Keratinocyte (primary cell): ENCODE measurements at regions not wholly inside any gene's neighbourhood (a gene's known extent, or its start where the extent isn't known, plus 50 kb on each side); places are given as distances from the start of the nearest gene placed in this dataset.

Experiments used
- DNase-seq: peaks from one replicate; pipeline ENCODE4 v3.0.0-alpha.2; 2011; ENCODE audit warnings: low read depth, missing footprints, low spot score
- FAIRE-seq: peaks from 2 replicates; lab custom pipeline; 2011; peaks lifted over from hg19 to GRCh38; lab: Jason Lieb, UNC
- H2AFZ ChIP-seq: 2 replicates; pipeline ENCODE4 v1.6.0; 2012; ENCODE audit warnings: low read length, control low read depth, inconsistent platforms; ENCODE audit not compliant: control insufficient read depth
- H3K27ac ChIP-seq: 2 replicates; pipeline ENCODE4 v1.5.1; 2011; ENCODE audit warnings: low read length; ENCODE audit not compliant: control insufficient read depth, insufficient read depth
- H3K27me3 ChIP-seq: 3 replicates; pipeline ENCODE4 v1.6.0; 2011; ENCODE audit warnings: low read length; ENCODE audit not compliant: control insufficient read depth, insufficient read depth; ENCODE audit errors: extremely low read depth
- H3K36me3 ChIP-seq, 2 experiments: 2 replicates in 1 of 2; 3 replicates in 1 of 2; pipeline ENCODE4 v1.5.1; 2011; ENCODE audit warnings: low read length in 2 of 2, mild to moderate bottlenecking in 1 of 2; ENCODE audit not compliant: control insufficient read depth in 2 of 2, insufficient read depth in 2 of 2; ENCODE audit errors: extremely low read depth in 1 of 2
- H3K4me1 ChIP-seq: 3 replicates; pipeline ENCODE4 v1.5.1; 2011; ENCODE audit warnings: low read length; ENCODE audit not compliant: control insufficient read depth, insufficient read depth; ENCODE audit errors: extremely low read depth
- H3K4me2 ChIP-seq: 3 replicates; pipeline ENCODE4 v1.6.0; 2011; ENCODE audit warnings: low read depth, low read length; ENCODE audit not compliant: control insufficient read depth, insufficient read depth; ENCODE audit errors: extremely low read depth
- H3K4me3 ChIP-seq, 3 experiments: fragments of 200-600 bp in 1 of 3; sonication (generic) in 1 of 3; 2 replicates in 2 of 3; 3 replicates in 1 of 3; pipeline ENCODE4 v1.5.1; 2011 to 2016; ENCODE audit warnings: low read length in 3 of 3, mild to moderate bottlenecking in 3 of 3, control low read depth in 2 of 3, inconsistent platforms in 1 of 3, low read depth in 1 of 3, mixed read lengths in 1 of 3, mixed run types in 1 of 3, moderate library complexity in 1 of 3; ENCODE audit not compliant: control insufficient read depth in 2 of 3, insufficient read depth in 2 of 3; ENCODE audit errors: extremely low read depth in 1 of 3
- H3K79me2 ChIP-seq: 2 replicates; pipeline ENCODE4 v1.6.0; 2012; ENCODE audit warnings: low read length; ENCODE audit not compliant: control insufficient read depth, insufficient read depth
- H3K9ac ChIP-seq: 3 replicates; pipeline ENCODE4 v1.6.0; 2011; ENCODE audit warnings: low read length; ENCODE audit not compliant: control insufficient read depth, insufficient read depth; ENCODE audit errors: extremely low read depth
- H3K9me1 ChIP-seq: 3 replicates; pipeline ENCODE4 v1.6.0; 2011; ENCODE audit warnings: low read length; ENCODE audit not compliant: control insufficient read depth, insufficient read depth; ENCODE audit errors: extremely low read depth
- H3K9me3 ChIP-seq: 2 replicates; pipeline ENCODE4 v1.5.1; 2012; ENCODE audit warnings: low read depth, low read length; ENCODE audit not compliant: control insufficient read depth
- H4K20me1 ChIP-seq: 3 replicates; pipeline ENCODE4 v1.6.0; 2011; ENCODE audit warnings: low read length; ENCODE audit not compliant: control insufficient read depth, insufficient read depth; ENCODE audit errors: extremely low read depth
- EZH2 ChIP-seq: IDR thresholded peaks from one replicate; pipeline ENCODE4 v1.6.1; 2012; ENCODE audit warnings: inconsistent platforms, mild to moderate bottlenecking, low read length, moderate library complexity
- dilution Hi-C: fragments of 300-500 bp; cut with MboI; formaldehyde crosslinking; loops from one replicate; pipeline ENCODE4 v1.7.0; 2020; ENCODE audit warnings: low sequenced_read_pairs; ENCODE audit not compliant: extremely low pct_ligation_motif_present
- TF ChIP-seq, protein P1 (sequence below), 3 experiments: IDR thresholded peaks in 1 of 3; conservative IDR thresholded peaks in 1 of 3; optimal IDR thresholded peaks in 1 of 3; 2 replicates in 2 of 3; 3 replicates in 1 of 3; pipeline versions ENCODE3 to v1.5.1; 2011; ENCODE audit warnings: low read length in 3 of 3, mild to moderate bottlenecking in 3 of 3, moderate library complexity in 2 of 3, control low read depth in 1 of 3, inconsistent platforms in 1 of 3; ENCODE audit not compliant: insufficient read depth in 2 of 3; ENCODE audit errors: extremely low read depth in 1 of 3

DNA sequence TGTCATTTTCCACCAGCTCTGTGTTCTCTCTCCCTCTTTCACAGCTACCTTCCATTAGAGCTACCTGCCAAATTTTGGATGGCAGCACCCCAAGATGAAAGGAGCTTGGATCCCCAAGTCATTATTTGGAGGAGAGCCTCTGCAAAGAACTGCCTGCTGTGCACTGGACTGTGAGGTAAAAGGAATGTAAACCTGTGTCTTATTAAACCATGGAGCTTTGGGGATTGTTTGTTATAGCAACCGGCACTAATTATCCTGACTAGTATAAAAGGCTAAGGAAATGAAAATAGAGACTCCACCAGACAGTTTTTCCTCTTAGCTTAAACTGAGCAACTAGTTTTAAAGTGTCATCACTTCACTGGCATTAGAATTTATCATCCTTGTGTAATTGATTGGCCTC is 191.6 kb upstream of the DTNBP1 start:
- no peaks in the 10 kb centered on the region for H3K79me2 ChIP-seq
- no peaks in the 10 kb centered on the region for H3K9me3 ChIP-seq
- no peak overlapping the region for H3K27ac ChIP-seq
- dilution Hi-C loops: no loop called here
- H2AFZ ChIP-seq: no peak overlapping the region
- H3K9me1 ChIP-seq: no peaks in the 10 kb centered on the region
- H3K4me2 ChIP-seq: no peak overlapping the region
- H3K27me3 ChIP-seq: no peaks in the 10 kb centered on the region
- no peaks in the 10 kb centered on the region for H3K36me3 ChIP-seq
- H3K9ac ChIP-seq: no peak overlapping the region
- FAIRE-seq: no peak
- no peak for DNase-seq
- no peaks in the 10 kb centered on the region for H3K4me1 ChIP-seq
- no peak for TF ChIP-seq EZH2
- TF ChIP-seq, protein P1, sequence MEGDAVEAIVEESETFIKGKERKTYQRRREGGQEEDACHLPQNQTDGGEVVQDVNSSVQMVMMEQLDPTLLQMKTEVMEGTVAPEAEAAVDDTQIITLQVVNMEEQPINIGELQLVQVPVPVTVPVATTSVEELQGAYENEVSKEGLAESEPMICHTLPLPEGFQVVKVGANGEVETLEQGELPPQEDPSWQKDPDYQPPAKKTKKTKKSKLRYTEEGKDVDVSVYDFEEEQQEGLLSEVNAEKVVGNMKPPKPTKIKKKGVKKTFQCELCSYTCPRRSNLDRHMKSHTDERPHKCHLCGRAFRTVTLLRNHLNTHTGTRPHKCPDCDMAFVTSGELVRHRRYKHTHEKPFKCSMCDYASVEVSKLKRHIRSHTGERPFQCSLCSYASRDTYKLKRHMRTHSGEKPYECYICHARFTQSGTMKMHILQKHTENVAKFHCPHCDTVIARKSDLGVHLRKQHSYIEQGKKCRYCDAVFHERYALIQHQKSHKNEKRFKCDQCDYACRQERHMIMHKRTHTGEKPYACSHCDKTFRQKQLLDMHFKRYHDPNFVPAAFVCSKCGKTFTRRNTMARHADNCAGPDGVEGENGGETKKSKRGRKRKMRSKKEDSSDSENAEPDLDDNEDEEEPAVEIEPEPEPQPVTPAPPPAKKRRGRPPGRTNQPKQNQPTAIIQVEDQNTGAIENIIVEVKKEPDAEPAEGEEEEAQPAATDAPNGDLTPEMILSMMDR (optimal IDR thresholded peaks at IDR 0.05 in 1 of 3, IDR thresholded peaks at IDR 0.05 in 1 of 3, conservative IDR thresholded peaks at IDR 0.05 in 1 of 3; ENCODE audit: extremely low read depth in 1 of 3, insufficient read depth in 2 of 3, low read length in 3 of 3): no peak
- no peaks in the 10 kb centered on the region for H4K20me1 ChIP-seq
- no peak overlapping the region for H3K4me3 ChIP-seq

DNA sequence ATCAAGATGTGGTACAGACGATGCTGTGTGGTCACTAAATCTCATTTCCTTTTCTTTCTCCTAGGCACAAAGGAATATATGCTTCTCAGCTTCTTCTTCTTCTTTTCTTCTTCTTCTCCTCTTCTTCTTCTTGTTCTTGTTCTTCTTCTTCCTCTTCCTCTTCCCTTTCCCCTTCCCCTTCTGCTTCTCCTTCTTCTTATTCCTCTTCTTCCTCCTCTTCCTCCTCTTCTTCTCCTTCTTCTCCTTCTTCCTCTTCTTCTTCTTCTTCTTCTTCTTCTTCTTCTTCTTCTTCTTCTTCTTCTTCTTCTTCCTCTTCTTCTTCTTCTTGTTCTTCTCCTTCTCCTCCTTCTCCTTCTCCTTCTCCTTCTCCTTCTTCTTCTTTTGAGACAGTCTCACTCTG is 190.4 kb upstream of the DTNBP1 start:
- H3K4me2 ChIP-seq: no peak overlapping the region
- no peak overlapping the region for H3K27ac ChIP-seq
- no peak for FAIRE-seq
- dilution Hi-C loops: no loop called here
- H4K20me1 ChIP-seq: no peaks in the 10 kb centered on the region
- no peaks in the 10 kb centered on the region for H3K36me3 ChIP-seq
- no peaks in the 10 kb centered on the region for H3K9me1 ChIP-seq
- DNase-seq: no peak
- H2AFZ ChIP-seq: no peak overlapping the region
- H3K9me3 ChIP-seq: no peaks in the 10 kb centered on the region
- no peak overlapping the region for H3K4me3 ChIP-seq
- H3K9ac ChIP-seq: no peak overlapping the region
- no peaks in the 10 kb centered on the region for H3K27me3 ChIP-seq
- H3K4me1 ChIP-seq: no peaks in the 10 kb centered on the region
- no peaks in the 10 kb centered on the region for H3K79me2 ChIP-seq
- TF ChIP-seq, protein P1 (optimal IDR thresholded peaks at IDR 0.05 in 1 of 3, IDR thresholded peaks at IDR 0.05 in 1 of 3, conservative IDR thresholded peaks at IDR 0.05 in 1 of 3; ENCODE audit: extremely low read depth in 1 of 3, insufficient read depth in 2 of 3, low read length in 3 of 3): no peak
- no peak for TF ChIP-seq EZH2
